GM12878 (cell line): ENCODE measurements at regions not wholly inside any gene's neighbourhood (a gene's known extent, or its start where the extent isn't known, plus 50 kb on each side); places are given as distances from the start of the nearest gene placed in this dataset.

Source experiments
- ATAC-seq: fragments of 200-7000 bp; cut with Tn5 transposase; 3 replicates; pipeline ENCODE4 v1.9.1; 2020; ENCODE audit warnings: mild to moderate bottlenecking, moderate library complexity
- BruUV-seq: library from RNA; stranded (reverse); fragments of 400-500 nt; replicated peaks from 2 replicates; lab custom pipeline; 2021; lab: Mats Ljungman, UMichigan
- CTCF ChIA-PET: fragments of 300-600 bp; sonication (Branson Sonifier 250); formaldehyde crosslinking; extraction: SDS; loops from one replicate; lab custom pipeline; 2021; ENCODE audit warnings: inconsistent platforms; lab: Yijun Ruan, JAX
- POLR2A ChIA-PET: fragments of 350-600 bp; formaldehyde crosslinking; extraction: SDS; loops from one replicate; lab custom pipeline; 2021; ENCODE audit warnings: inconsistent platforms; lab: Charles Lee
- RAD21 ChIA-PET: fragments of 300-600 bp; sonication (Branson Sonifier 250); formaldehyde crosslinking; loops from one replicate; lab custom pipeline; 2023; ENCODE audit warnings: antibody characterized with exemption; ENCODE audit not compliant: unreplicated experiment; lab: Charles Lee
- SMC1A ChIA-PET: fragments of 300-600 bp; sonication (Branson Sonifier 250); formaldehyde crosslinking; loops from one replicate; lab custom pipeline; 2023; ENCODE audit not compliant: unreplicated experiment, uncharacterized antibody; lab: Charles Lee
- DNase-seq: peaks from one replicate; pipeline ENCODE4 v3.0.0-alpha.2; 2011; ENCODE audit warnings: low read depth, low spot score
- FAIRE-seq: peaks from 3 replicates; lab custom pipeline; 2011; peaks lifted over from hg19 to GRCh38; lab: Jason Lieb, UNC
- H2AFZ ChIP-seq: 2 replicates; pipeline ENCODE4 v1.6.0; 2011; ENCODE audit warnings: low read depth, low read length, control low read depth; ENCODE audit not compliant: control insufficient read depth
- H3K27ac ChIP-seq: 2 replicates; pipeline ENCODE4 v1.5.1; 2011; ENCODE audit warnings: control low read depth; ENCODE audit not compliant: control insufficient read depth, insufficient read depth
- H3K27me3 ChIP-seq, 2 experiments: replicated peaks in 1 of 2; 2 replicates each; pipeline versions ENCODE4 v1.6.0 to v1.6.1; 2011; ENCODE audit warnings: low read length in 1 of 2; ENCODE audit not compliant: control insufficient read depth in 2 of 2, insufficient read depth in 2 of 2
- H3K36me3 ChIP-seq, 2 experiments: 2 replicates each; pipeline ENCODE4 v1.5.1; 2011; ENCODE audit warnings: low read length in 1 of 2; ENCODE audit not compliant: control insufficient read depth in 2 of 2, insufficient read depth in 2 of 2
- H3K4me1 ChIP-seq: 2 replicates; pipeline ENCODE4 v1.6.1; 2011; ENCODE audit warnings: mild to moderate bottlenecking, low read length, moderate library complexity, mixed read lengths; ENCODE audit not compliant: control insufficient read depth, insufficient read depth
- H3K4me2 ChIP-seq: 2 replicates; pipeline ENCODE4 v1.6.0; 2011; ENCODE audit warnings: control low read depth; ENCODE audit not compliant: control insufficient read depth, insufficient read depth
- H3K4me3 ChIP-seq: fragments of 200-600 bp; sonication (generic); 2 replicates; pipeline ENCODE4 v1.5.1; 2016
- H3K79me2 ChIP-seq: 2 replicates; pipeline ENCODE4 v1.6.0; 2011; ENCODE audit warnings: low read length; ENCODE audit not compliant: control insufficient read depth, insufficient read depth
- H3K9ac ChIP-seq: 2 replicates; pipeline ENCODE4 v1.8.0; 2011; ENCODE audit warnings: low read length, control low read depth, mixed read lengths; ENCODE audit not compliant: control insufficient read depth, insufficient read depth
- H3K9me3 ChIP-seq: replicated peaks from 3 replicates; pipeline ENCODE4 v1.5.1; 2011; ENCODE audit warnings: mild to moderate bottlenecking, low read length; ENCODE audit not compliant: control insufficient read depth, insufficient read depth
- H4K20me1 ChIP-seq: 2 replicates; pipeline ENCODE4 v1.6.0; 2011; ENCODE audit not compliant: control insufficient read depth, insufficient read depth
- BHLHE40 ChIP-seq, 2 experiments: fragments of 450-650 bp in 1 of 2; IDR thresholded peaks; 2 replicates each; pipeline ENCODE4 v1.6.1; 2011 to 2017; ENCODE audit warnings: low read depth in 2 of 2, borderline replicate concordance in 1 of 2, improper control_type of control experiment in 1 of 2, low read length in 1 of 2, mild to moderate bottlenecking in 1 of 2
- CREM ChIP-seq: IDR thresholded peaks from 2 replicates; pipeline ENCODE4 v1.6.1; 2014; ENCODE audit warnings: antibody characterized with exemption, low read depth
- HDGF ChIP-seq: fragments of 450-650 bp; IDR thresholded peaks from 2 replicates; pipeline ENCODE4 v1.6.1; 2016; ENCODE audit warnings: antibody characterized with exemption
- SIN3A ChIP-seq: IDR thresholded peaks from 2 replicates; pipeline ENCODE4 v1.6.1; 2012; ENCODE audit warnings: low read depth, low read length, improper control_type of control experiment
- STAT3 ChIP-seq: IDR thresholded peaks from 2 replicates; pipeline ENCODE4 v1.6.1; 2011; ENCODE audit warnings: low read depth, low read length, improper control_type of control experiment
- ZNF207 ChIP-seq: fragments of 450-650 bp; IDR thresholded peaks from 2 replicates; pipeline ENCODE4 v1.6.1; 2014; ENCODE audit warnings: antibody characterized with exemption, mild to moderate bottlenecking, borderline replicate concordance
- WGBS: methylation state at CpG from one replicate; pipeline ENCODE4 v1.1.6; 2016; ENCODE audit warnings: low lambda C conversion rate; ENCODE audit not compliant: insufficient replicate concordance, insufficient coverage; ENCODE audit errors: missing lambda C conversion rate; 5-methylcytosine and 5-hydroxymethylcytosine counted together
- in situ Hi-C: fragments of 300-500 bp; cut with MboI; formaldehyde crosslinking; loops from 9 replicates; pipeline ENCODE4 v1.14.3; 2018; ENCODE audit warnings: mixed read lengths
- intact Hi-C: fragments of 100-400 bp; cut with micrococcal nuclease; formaldehyde crosslinking; loops from one replicate; pipeline ENCODE4 v1.14.2; 2022; ENCODE audit not compliant: unreplicated experiment
- TF ChIP-seq, protein P1 (sequence below): IDR thresholded peaks from 2 replicates; pipeline ENCODE4 v1.6.1; 2011; ENCODE audit warnings: borderline replicate concordance, low read depth, mild to moderate bottlenecking, moderate library complexity, low read length; ENCODE audit not compliant: insufficient read depth, poor library complexity, severe bottlenecking
- TF ChIP-seq, protein P2 (sequence below): fragments of 150-350 bp; IDR thresholded peaks from 2 replicates; pipeline ENCODE4 v1.6.1; 2016; ENCODE audit warnings: low read depth, low read length

DNA sequence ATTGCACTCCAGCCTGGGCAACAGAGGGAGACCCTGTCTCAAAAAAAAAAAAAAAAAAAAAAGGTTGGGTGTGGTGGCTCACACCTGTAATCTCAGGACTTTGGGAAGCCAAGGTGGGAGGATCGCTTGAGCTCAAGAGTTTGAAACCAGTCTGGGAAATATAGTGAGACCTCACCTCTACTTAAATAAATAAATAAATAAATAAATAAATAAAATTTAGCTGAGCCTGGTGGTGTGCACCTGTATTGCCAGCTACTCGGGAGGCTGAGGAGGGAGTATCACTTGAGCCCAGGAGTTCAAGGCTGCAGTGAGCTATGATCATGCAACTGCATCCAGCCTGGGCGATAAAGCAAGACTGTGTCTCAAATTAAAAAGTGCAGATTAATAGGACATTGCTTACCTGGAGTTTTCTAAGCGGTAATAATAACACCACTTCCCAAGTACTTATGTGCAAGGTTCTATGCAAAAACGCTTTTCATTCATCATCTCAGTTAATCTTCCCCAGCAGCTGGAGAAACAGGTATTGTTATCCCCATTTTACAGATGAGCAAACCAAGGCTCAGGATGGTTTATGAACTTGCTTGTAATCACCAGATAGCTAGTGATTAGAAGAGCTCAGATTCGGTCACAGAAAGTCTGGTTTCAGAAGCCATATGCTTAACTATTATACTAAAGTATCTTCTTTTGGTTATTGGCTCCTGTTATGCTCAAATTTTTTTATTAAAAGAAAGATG lies 196.5 kb upstream of the MKLN1 start:
- ChIA-PET SMC1A (interaction anchor here (0.9 to 2.7 kb wide), 4 partner anchors 9 to 60 kb away, joined by 3 to 10 read pairs (median 5); no protein-coding TSS in a partner anchor), POLR2A (no interaction called here)
- Histone ChIP-seq H3K27ac (no peak overlapping the region), H3K27me3 (no peaks in the 10 kb centered on the region), H3K9ac (no peak overlapping the region), H3K4me2 (no peak overlapping the region)
- no peak for FAIRE-seq
- WGBS, result 73% methylated on average over 6 of the region's 6 CpGs
- no peak for DNase-seq
- no peak for TF ChIP-seq BHLHE40 (IDR thresholded peaks at IDR 0.05; ENCODE audit: borderline replicate concordance in 1 of 2, low read depth in 2 of 2, low read length in 1 of 2)
- no peak for TF ChIP-seq STAT3
- no peak for TF ChIP-seq HDGF
- TF ChIP-seq ZNF207, result no peak
- TF ChIP-seq, all 136 proteins: peak for 0
- no peaks in the 10 kb centered on the region for H3K4me1 ChIP-seq
- no peaks in the 10 kb centered on the region for H4K20me1 ChIP-seq
- no peak overlapping the region for H3K4me3 ChIP-seq
- intact Hi-C loops, result no loop called here
- H2AFZ ChIP-seq, result no peak overlapping the region
- no peak for ATAC-seq
- no peaks in the 10 kb centered on the region for H3K36me3 ChIP-seq
- H3K79me2 ChIP-seq, result no peaks in the 10 kb centered on the region
- RAD21 ChIA-PET, result interaction anchor here (0.7 to 1.1 kb wide), 2 partner anchors 194 kb away, joined by 3 to 5 read pairs; no protein-coding TSS in a partner anchor
- CTCF ChIA-PET, result interaction anchor here (1.3 kb wide), 1 partner anchor 9 kb away, joined by 4 read pairs; no protein-coding TSS in a partner anchor
- no TSS peak for BruUV-seq
- no peaks in the 10 kb centered on the region for H3K9me3 ChIP-seq
- in situ Hi-C loops, result no loop called here

DNA sequence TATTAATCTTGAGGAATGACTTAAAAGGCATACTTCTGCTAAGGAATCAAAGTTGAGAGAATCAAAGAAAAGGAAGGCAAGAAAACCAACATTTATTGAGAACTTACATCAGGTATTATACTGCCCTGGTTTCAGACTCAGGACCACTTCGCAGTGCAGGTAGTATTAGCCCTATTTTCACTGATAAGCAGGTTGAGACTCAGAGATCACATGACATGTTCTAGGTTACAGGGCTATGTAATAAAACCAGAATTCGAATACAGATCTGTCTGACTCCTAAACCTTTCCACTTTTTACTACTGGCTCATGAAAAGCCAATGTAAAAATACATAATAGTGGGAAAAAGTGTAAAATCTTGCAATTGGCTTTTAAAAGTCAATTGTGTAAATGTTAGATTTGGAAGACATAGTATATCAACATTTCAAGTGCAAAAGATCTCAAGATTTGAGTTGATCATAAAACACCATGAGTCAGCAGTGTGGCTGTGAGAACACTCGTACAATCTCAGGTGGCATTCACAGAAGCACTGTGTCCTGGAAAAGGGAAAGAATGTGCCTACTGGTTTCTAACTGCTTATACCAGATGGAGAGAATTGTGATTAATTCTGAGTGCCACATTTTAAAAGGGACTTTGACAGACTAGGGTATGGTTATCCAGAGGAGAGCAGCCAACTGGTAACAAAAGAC lies 195.8 kb upstream of the MKLN1 start:
- H3K4me2 ChIP-seq, result no peak overlapping the region
- no TSS peak for BruUV-seq
- H4K20me1 ChIP-seq, result no peaks in the 10 kb centered on the region
- intact Hi-C loops, result no loop called here
- H3K27ac ChIP-seq, result no peak overlapping the region
- no peak overlapping the region for H3K4me3 ChIP-seq
- ChIA-PET CTCF (no interaction called here), RAD21 (no interaction called here), SMC1A (interaction anchor here (0.9 to 2.7 kb wide), 3 partner anchors 10 to 59 kb away, joined by 3 to 10 read pairs (median 7); no protein-coding TSS in a partner anchor), POLR2A (no interaction called here)
- ATAC-seq, result no peak
- H3K79me2 ChIP-seq, result no peaks in the 10 kb centered on the region
- H2AFZ ChIP-seq, result no peak overlapping the region
- TF ChIP-seq, protein P1, sequence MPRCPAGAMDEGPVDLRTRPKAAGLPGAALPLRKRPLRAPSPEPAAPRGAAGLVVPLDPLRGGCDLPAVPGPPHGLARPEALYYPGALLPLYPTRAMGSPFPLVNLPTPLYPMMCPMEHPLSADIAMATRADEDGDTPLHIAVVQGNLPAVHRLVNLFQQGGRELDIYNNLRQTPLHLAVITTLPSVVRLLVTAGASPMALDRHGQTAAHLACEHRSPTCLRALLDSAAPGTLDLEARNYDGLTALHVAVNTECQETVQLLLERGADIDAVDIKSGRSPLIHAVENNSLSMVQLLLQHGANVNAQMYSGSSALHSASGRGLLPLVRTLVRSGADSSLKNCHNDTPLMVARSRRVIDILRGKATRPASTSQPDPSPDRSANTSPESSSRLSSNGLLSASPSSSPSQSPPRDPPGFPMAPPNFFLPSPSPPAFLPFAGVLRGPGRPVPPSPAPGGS, result no peak
- TF ChIP-seq, protein P2, sequence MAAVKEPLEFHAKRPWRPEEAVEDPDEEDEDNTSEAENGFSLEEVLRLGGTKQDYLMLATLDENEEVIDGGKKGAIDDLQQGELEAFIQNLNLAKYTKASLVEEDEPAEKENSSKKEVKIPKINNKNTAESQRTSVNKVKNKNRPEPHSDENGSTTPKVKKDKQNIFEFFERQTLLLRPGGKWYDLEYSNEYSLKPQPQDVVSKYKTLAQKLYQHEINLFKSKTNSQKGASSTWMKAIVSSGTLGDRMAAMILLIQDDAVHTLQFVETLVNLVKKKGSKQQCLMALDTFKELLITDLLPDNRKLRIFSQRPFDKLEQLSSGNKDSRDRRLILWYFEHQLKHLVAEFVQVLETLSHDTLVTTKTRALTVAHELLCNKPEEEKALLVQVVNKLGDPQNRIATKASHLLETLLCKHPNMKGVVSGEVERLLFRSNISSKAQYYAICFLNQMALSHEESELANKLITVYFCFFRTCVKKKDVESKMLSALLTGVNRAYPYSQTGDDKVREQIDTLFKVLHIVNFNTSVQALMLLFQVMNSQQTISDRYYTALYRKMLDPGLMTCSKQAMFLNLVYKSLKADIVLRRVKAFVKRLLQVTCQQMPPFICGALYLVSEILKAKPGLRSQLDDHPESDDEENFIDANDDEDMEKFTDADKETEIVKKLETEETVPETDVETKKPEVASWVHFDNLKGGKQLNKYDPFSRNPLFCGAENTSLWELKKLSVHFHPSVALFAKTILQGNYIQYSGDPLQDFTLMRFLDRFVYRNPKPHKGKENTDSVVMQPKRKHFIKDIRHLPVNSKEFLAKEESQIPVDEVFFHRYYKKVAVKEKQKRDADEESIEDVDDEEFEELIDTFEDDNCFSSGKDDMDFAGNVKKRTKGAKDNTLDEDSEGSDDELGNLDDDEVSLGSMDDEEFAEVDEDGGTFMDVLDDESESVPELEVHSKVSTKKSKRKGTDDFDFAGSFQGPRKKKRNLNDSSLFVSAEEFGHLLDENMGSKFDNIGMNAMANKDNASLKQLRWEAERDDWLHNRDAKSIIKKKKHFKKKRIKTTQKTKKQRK, result no peak
- TF ChIP-seq SIN3A (no peak), BHLHE40 (IDR thresholded peaks at IDR 0.05; ENCODE audit: borderline replicate concordance in 1 of 2, low read depth in 2 of 2, low read length in 1 of 2) (no peak), CREM (no peak)
- H3K27me3 ChIP-seq, result no peaks in the 10 kb centered on the region
- WGBS, result 61% methylated on average over 3 of the region's 3 CpGs
- no peaks in the 10 kb centered on the region for H3K9me3 ChIP-seq
- no peak for DNase-seq
- in situ Hi-C loops, result no loop called here
- H3K9ac ChIP-seq, result no peak overlapping the region
- no peaks in the 10 kb centered on the region for H3K4me1 ChIP-seq
- FAIRE-seq, result no peak
- no peaks in the 10 kb centered on the region for H3K36me3 ChIP-seq
